ENCODE measurements at regions not wholly inside any gene's neighbourhood (a gene's known extent, or its start where the extent isn't known, plus 50 kb on each side); places are given as distances from the start of the nearest gene placed in this dataset.

GRCh38 chr6:8579372-8579771 lies 144.0 kb upstream of the SLC35B3 start:
- Histone ChIP-seq H3K4me1 (no peaks in the 10 kb centered on the region), H3K36me3 (no peaks in the 10 kb centered on the region), H3K27ac (no peak overlapping the region), H3K9me3 (no peaks in the 10 kb centered on the region), H3K4me3 (no peak overlapping the region), H3K27me3 (no peaks in the 10 kb centered on the region)
- in situ Hi-C loops (cut with MboI; ENCODE audit: low sequenced_read_pairs in 4 of 4) (no loop called here), intact Hi-C loops (cut with DNase I; ENCODE audit: low total_unique reads) (no loop called here)
- ATAC-seq: no peak
- no peak for DNase-seq
- no peak for TF ChIP-seq POLR2A (IDR thresholded peaks at IDR 0.05)
- TF ChIP-seq CTCF (IDR thresholded peaks at IDR 0.05 in 4 of 5, conservative IDR thresholded peaks at IDR 0.05 in 1 of 5): no peak

- no peaks in the 10 kb centered on the region for H3K9me3 ChIP-seq
Observed at GRCh38 chr6:8578006-8578405, 142.7 kb upstream of the SLC35B3 start.

GRCh38 chr6:8574749-8575468 lies 139.6 kb upstream of the SLC35B3 start:
- Histone ChIP-seq H3K9me3 (no peaks in the 10 kb centered on the region), H3K27me3 (no peaks in the 10 kb centered on the region), H3K4me1 (no peaks in the 10 kb centered on the region), H3K36me3 (no peaks in the 10 kb centered on the region), H3K27ac (no peak overlapping the region), H3K4me3 (no peak overlapping the region)
- intact Hi-C loops (cut with DNase I; ENCODE audit: low total_unique reads) (no loop called here), in situ Hi-C loops (cut with MboI; ENCODE audit: low sequenced_read_pairs in 4 of 4) (no loop called here)
- DNase-seq (no peak), ATAC-seq (no peak)
- TF ChIP-seq CTCF (IDR thresholded peaks at IDR 0.05 in 4 of 5, conservative IDR thresholded peaks at IDR 0.05 in 1 of 5): no peak
- TF ChIP-seq POLR2A (IDR thresholded peaks at IDR 0.05): no peak

More at GRCh38 chr6:8578006-8578405, 142.7 kb upstream of the SLC35B3 start:
- H3K4me1 ChIP-seq: no peaks in the 10 kb centered on the region
- DNase-seq (no peak), ATAC-seq (no peak)
- no peaks in the 10 kb centered on the region for H3K27me3 ChIP-seq
- no peak overlapping the region for H3K27ac ChIP-seq
- intact Hi-C loops (cut with DNase I; ENCODE audit: low total_unique reads) (no loop called here), in situ Hi-C loops (cut with MboI; ENCODE audit: low sequenced_read_pairs in 4 of 4) (no loop called here)
- no peak for TF ChIP-seq POLR2A (IDR thresholded peaks at IDR 0.05)
- no peak for TF ChIP-seq CTCF (IDR thresholded peaks at IDR 0.05 in 4 of 5, conservative IDR thresholded peaks at IDR 0.05 in 1 of 5)
- H3K4me3 ChIP-seq: no peak overlapping the region
- H3K36me3 ChIP-seq: no peaks in the 10 kb centered on the region

GRCh38 chr6:8574311-8574710 lies 139.0 kb upstream of the SLC35B3 start:
- TF ChIP-seq CTCF (IDR thresholded peaks at IDR 0.05 in 4 of 5, conservative IDR thresholded peaks at IDR 0.05 in 1 of 5) (no peak), POLR2A (IDR thresholded peaks at IDR 0.05) (no peak)
- Histone ChIP-seq H3K4me1 (peaks cover 0 to 2% of the 10 kb centered on the region in 2 donors), H3K27me3 (no peaks in the 10 kb centered on the region), H3K27ac (no peak overlapping the region), H3K9me3 (no peaks in the 10 kb centered on the region), H3K4me3 (no peak overlapping the region), H3K36me3 (no peaks in the 10 kb centered on the region)
- intact Hi-C loops (cut with DNase I; ENCODE audit: low total_unique reads) (no loop called here), in situ Hi-C loops (cut with MboI; ENCODE audit: low sequenced_read_pairs in 4 of 4) (no loop called here)
- ATAC-seq: no peak
- DNase-seq: no peak

Data from gastrocnemius medialis (tissue), 4 donors.